Activated CD4-positive, alpha-beta T cell treated with anti-CD3 and anti-CD28 coated beads, Interleukin-2, amount 50 U/mL, for 16 hours (primary cell): ENCODE measurements at regions not wholly inside any gene's neighbourhood (a gene's known extent, or its start where the extent isn't known, plus 50 kb on each side); places are given as distances from the start of the nearest gene placed in this dataset.
"Not testable (repeated sequence)": the region's sequence is repeated elsewhere in the genome, so short reads cannot be mapped to it uniquely, and the experiment has no call there.

Source experiments
- DNase-seq: peaks from one replicate; pipeline ENCODE4 v3.0.0-alpha.2; 2020

GRCh38 chr2:240243049-240243448, 102.6 kb upstream of the OTOS start:
- DNase-seq = not testable (repeated sequence)

GRCh38 chr2:240244543-240244942, 104.1 kb upstream of the OTOS start:
- no peak for DNase-seq

GRCh38 chr2:240245184-240245583, 104.7 kb upstream of the OTOS start:
- DNase-seq = no peak

- no peak for DNase-seq
Measured at GRCh38 chr2:240245706-240246105, 105.2 kb upstream of the OTOS start.

- DNase-seq = no peak
Measured at GRCh38 chr2:240246173-240246820, 105.8 kb upstream of the OTOS start.

GRCh38 chr2:240247241-240247867, 106.9 kb upstream of the OTOS start:
- no peak for DNase-seq

GRCh38 chr2:240247868-240248720, 107.6 kb upstream of the OTOS start:
- DNase-seq = no peak

- no peak for DNase-seq
Measured at GRCh38 chr2:240248721-240249422, 108.4 kb upstream of the OTOS start.

GRCh38 chr2:240249423-240250149, 109.1 kb upstream of the OTOS start:
- DNase-seq = no peak

GRCh38 chr2:240250150-240250984, 109.9 kb upstream of the OTOS start:
- no peak for DNase-seq

GRCh38 chr2:240250985-240251847, 110.8 kb upstream of the OTOS start:
- no peak for DNase-seq

- no peak for DNase-seq
Measured at GRCh38 chr2:240251848-240252190, 111.4 kb upstream of the OTOS start.

GRCh38 chr2:240252191-240252871, 111.9 kb upstream of the OTOS start:
- no peak for DNase-seq

- DNase-seq = no peak
Measured at GRCh38 chr2:240252872-240253511, 112.5 kb upstream of the OTOS start.

GRCh38 chr2:240253583-240254145, 113.2 kb upstream of the OTOS start:
- no peak for DNase-seq

GRCh38 chr2:240254337-240255164, 114.1 kb upstream of the OTOS start:
- DNase-seq = no peak

GRCh38 chr2:240255165-240255491, 114.7 kb upstream of the OTOS start:
- DNase-seq = no peak
